ENCODE measurements at regions not wholly inside any gene's neighbourhood (a gene's known extent, or its start where the extent isn't known, plus 50 kb on each side); places are given as distances from the start of the nearest gene placed in this dataset.

GRCh38 chr2:120826716-120827410, 91.2 kb downstream of the GLI2 start:
- no peak for DNase-seq (ENCODE audit: low read depth in 3 of 3, low spot score in 2 of 3)

- no peak for DNase-seq (ENCODE audit: low read depth in 3 of 3, low spot score in 2 of 3)
Measured at GRCh38 chr2:120828066-120828465, 92.4 kb downstream of the GLI2 start.

- DNase-seq (ENCODE audit: low read depth in 3 of 3, low spot score in 2 of 3): no peak
Measured at GRCh38 chr2:120828829-120829632, 93.4 kb downstream of the GLI2 start.

DNA sequence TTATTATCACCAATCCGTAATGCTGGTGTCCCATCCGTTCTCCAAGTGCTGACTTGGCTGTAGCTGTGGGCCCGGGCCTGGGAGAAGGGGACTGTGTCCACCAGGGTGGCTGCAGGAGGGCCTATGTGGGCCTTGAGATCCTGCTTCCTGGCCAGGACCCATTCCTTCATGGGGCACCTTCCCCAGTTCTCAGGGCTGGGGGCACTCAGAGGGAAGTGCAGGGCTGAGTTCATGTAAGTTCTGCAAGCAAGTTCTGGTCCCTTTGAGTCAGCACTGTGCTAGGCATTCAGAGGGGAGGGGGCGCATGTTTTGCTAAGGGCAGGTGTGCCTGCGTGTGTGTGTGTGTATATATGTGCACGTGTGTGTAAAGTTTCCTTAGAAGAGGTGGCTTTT, 94.0 kb downstream of the GLI2 start:
- DNase-seq (ENCODE audit: low read depth in 3 of 3, low spot score in 2 of 3): no peak

GRCh38 chr2:120830096-120830830, 94.6 kb downstream of the GLI2 start:
- no peak for DNase-seq (ENCODE audit: low read depth in 3 of 3, low spot score in 2 of 3)

DNA sequence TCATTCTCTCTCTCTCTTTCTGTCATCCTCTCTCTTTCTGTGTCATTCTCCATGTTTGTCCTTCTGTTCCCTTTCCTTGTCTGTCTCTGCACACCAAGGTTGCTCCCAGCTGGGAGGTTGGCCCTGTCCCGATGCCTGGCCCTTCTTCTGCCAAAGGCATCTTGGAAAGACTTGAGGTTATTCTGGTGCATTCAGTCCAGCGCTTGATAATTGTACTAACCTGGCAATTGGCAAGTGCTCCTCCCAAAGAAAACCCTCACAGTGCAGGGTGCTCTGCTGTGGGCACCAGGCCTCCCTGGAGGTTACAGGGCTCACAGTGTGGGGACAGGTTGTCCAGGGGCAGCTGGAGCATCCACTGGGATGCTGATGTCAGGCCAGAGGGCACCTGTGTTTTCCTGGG, 95.4 kb downstream of the GLI2 start:
- no peak for DNase-seq (ENCODE audit: low read depth in 3 of 3, low spot score in 2 of 3)

DNA sequence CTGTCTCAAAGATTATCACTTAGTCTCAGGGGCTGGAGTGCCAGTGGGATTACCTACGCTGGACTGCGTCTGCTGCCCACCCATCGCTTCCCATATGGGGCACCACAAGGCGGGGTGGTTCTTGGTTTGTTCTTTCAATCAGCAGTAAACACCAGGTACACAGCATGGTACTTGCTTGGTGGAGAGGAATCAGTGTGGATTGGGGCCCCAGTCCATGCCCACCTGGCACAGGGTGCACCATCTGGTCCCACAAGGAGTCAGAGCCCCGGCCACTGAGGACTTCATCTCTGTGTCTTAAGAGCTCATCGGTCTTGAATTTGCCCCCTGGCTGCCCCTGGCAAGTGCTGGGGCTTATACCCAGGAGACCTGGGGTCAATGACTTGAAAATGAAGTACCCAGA, 96.2 kb downstream of the GLI2 start:
- no peak for DNase-seq (ENCODE audit: low read depth in 3 of 3, low spot score in 2 of 3)

GRCh38 chr2:120832296-120833070, 96.8 kb downstream of the GLI2 start:
- no peak for DNase-seq (ENCODE audit: low read depth in 3 of 3, low spot score in 2 of 3)

GRCh38 chr2:120833127-120833675, 97.5 kb downstream of the GLI2 start:
- no peak for DNase-seq (ENCODE audit: low read depth in 3 of 3, low spot score in 2 of 3)

DNA sequence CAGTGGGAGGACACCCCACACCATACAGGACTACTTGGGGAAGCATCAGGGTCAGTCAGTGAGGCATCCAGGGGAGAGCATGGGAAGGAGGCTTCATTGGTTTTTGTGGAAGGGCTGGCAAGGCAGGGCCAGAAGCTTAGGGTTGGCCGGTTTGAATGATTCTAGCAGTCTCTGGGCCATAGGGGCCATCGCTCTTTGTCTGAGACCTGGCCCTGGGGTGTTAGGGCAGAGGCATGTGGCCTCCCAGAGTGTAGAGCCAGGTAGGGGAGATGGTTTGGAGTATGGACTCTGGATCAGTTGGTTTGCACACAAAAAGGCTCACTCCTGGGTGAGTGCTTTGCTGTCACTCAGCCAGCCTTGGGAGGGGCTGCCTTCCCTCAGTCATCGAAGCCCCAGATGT, 98.5 kb downstream of the GLI2 start:
- no peak for DNase-seq (ENCODE audit: low read depth in 3 of 3, low spot score in 2 of 3)

DNA sequence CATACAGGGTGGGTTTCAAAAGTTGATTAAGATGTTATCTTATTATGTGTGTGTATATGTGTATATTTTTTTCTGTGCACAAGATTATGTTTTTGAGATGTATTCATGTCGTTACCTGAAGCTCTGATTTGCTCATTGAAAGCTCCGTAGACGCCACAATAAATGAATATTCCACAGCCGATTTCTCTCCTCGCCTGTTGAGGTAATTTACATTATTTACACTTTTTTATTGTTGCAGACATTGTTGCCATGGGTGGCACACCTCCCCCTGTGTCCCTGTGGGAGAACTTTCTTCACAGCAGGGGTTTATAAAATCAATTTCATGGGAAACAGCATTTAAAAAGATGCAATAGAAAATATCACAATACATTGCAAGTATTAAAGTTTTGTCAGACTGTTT, 100.6 kb downstream of the GLI2 start:
- DNase-seq (ENCODE audit: low read depth in 3 of 3, low spot score in 2 of 3): no peak

DNA sequence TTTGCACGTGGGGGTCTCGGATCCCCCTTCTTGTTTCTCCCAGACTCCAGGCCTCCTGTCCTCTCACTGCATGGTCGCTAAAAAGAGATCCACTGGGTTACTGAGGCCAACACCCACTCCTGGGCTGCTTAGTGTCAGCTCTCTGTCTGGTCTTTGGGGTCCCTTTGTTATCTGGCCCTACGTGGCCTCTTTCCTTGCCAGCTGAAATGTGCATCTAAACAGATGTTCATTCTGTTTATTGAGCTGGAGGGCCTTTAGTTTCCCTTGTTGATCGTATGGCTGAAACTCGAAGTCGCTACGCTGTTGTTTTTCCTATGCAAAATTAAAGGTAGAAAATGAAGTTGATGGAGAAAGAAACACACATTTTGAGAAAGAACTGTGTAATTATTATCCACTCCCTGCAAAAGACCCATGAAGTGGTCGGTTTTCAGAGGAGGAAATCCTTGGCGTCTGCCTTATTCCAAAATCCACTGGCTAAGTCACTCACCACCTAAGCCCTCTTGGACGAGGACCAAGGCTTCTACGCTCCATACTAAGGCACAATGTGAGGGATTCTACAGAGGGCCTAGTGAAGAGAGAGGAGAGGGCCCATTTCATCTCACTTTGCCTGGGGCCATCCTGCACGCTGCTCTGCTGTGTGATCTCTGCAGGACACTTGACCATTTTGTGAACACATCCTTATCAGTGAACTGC, 105.3 kb downstream of the GLI2 start:
- no peak for DNase-seq (ENCODE audit: low read depth in 3 of 3, low spot score in 2 of 3)

- DNase-seq (ENCODE audit: low read depth in 3 of 3, low spot score in 2 of 3): no peak
Measured at GRCh38 chr2:120842456-120843439, 107.1 kb downstream of the GLI2 start.

DNA sequence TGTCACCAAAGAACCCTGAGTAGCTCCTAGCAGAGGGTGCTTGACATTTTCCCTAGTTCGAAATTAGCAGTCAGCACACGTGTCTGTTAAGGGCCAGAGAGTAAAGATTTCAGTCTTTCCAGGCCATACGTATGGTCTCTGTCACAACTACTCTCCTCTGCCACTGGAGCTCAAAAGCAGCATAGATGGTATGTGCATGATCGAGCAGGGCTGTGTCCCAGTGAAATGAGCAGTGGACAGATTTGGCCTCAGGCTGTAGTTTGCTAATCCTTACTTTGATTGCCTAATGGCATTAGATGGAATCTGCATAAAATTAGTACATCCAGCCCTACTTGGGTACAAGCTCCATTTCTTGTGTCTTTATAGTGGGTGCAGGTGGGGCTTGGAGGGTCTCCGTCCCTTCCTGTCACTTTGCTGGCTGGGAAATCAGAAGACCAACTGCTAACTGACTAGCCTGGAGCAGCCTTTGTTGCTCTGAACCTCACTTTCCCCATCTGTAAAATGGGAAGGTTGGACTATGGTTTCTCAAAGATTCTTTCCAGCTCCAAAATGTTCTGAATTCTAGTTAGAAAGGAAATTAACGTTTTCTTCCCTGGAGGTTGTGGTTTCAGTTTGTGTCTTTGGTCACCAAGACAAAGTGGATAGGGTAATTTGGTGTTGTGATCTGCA, 108.5 kb downstream of the GLI2 start:
- DNase-seq (ENCODE audit: low read depth in 3 of 3, low spot score in 2 of 3): no peak

DNA sequence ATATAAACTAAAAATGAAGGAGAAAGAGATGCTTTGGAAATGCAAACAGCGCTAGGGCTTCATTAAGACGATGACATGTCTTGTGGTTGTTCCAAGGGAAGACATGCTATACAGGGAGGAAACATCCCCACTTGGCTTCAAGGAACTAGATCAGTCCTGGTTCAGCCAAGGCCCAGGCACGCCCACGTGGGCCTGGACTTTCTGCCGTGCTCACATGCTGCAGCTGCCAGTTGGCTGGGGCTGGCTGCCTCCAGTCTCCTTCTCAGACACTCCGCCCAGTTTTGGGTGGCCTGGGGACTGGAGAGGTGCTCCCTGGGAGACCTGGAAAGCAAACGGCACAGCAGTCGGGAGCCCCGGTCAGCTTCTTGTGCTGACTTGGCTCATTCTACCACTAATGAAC, 109.6 kb downstream of the GLI2 start:
- DNase-seq (ENCODE audit: low read depth in 3 of 3, low spot score in 2 of 3): no peak

- no peak for DNase-seq (ENCODE audit: low read depth in 3 of 3, low spot score in 2 of 3)
Measured at GRCh38 chr2:120846406-120847095, 110.9 kb downstream of the GLI2 start.

GRCh38 chr2:120847700-120848321, 112.1 kb downstream of the GLI2 start:
- DNase-seq (ENCODE audit: low read depth in 3 of 3, low spot score in 2 of 3): peak in 1 of 3 donors; percentile 51
